SU-DHL-6 (cell line): ENCODE measurements at regions not wholly inside any gene's neighbourhood (a gene's known extent, or its start where the extent isn't known, plus 50 kb on each side); places are given as distances from the start of the nearest gene placed in this dataset.

Experiments
- H2AFZ ChIP-seq: fragments of 200-600 bp; sonication (generic); 2 replicates; pipeline ENCODE4 v1.6.1; 2014; ENCODE audit warnings: low read depth, mild to moderate bottlenecking, moderate library complexity, mixed read lengths, antibody characterized with exemption, low read length; ENCODE audit not compliant: severe bottlenecking
- H3F3A ChIP-seq: fragments of 200-600 bp; shearing (Covaris generic); 2 replicates; pipeline ENCODE4 v1.6.0; 2016; ENCODE audit warnings: antibody characterized with exemption, mild to moderate bottlenecking; ENCODE audit not compliant: insufficient read depth
- H3K27ac ChIP-seq: fragments of 200-600 bp; sonication (generic); 2 replicates; pipeline ENCODE4 v1.5.1; 2016; ENCODE audit warnings: low read depth, mild to moderate bottlenecking, low read length, moderate library complexity, mixed read lengths
- H3K27me3 ChIP-seq: fragments of 200-600 bp; sonication (generic), shearing (Covaris generic); 2 replicates; pipeline ENCODE4 v1.6.0; 2014; ENCODE audit warnings: mild to moderate bottlenecking, low read length
- H3K36me3 ChIP-seq: fragments of 200-600 bp; sonication (generic); 2 replicates; pipeline ENCODE4 v1.6.1; 2014; ENCODE audit warnings: mild to moderate bottlenecking, low read length, mixed read lengths
- H3K4me2 ChIP-seq: fragments of 300-600, 200-600 bp; shearing (Covaris generic), sonication (generic); 2 replicates; pipeline ENCODE4 v1.6.0; 2014; ENCODE audit warnings: low read length, low read depth, mild to moderate bottlenecking; ENCODE audit not compliant: poor library complexity, severe bottlenecking
- H3K4me3 ChIP-seq: fragments of 200-600 bp; sonication (generic); 2 replicates; pipeline ENCODE4 v1.5.1; 2014; ENCODE audit warnings: antibody characterized with exemption, low read length, mild to moderate bottlenecking, mixed read lengths; ENCODE audit not compliant: insufficient read depth, poor library complexity, severe bottlenecking
- H3K79me2 ChIP-seq: fragments of 200-600 bp; sonication (generic); 2 replicates; pipeline ENCODE4 v1.6.1; 2014; ENCODE audit warnings: mild to moderate bottlenecking, low read length, moderate library complexity; ENCODE audit not compliant: insufficient read depth
- H3K9ac ChIP-seq: fragments of 200-600 bp; sonication (generic); 2 replicates; pipeline ENCODE4 v1.7.0; 2014; ENCODE audit warnings: mild to moderate bottlenecking, low read length
- H3K9me2 ChIP-seq: fragments of 200-600 bp; sonication (generic); replicated peaks from 2 replicates; pipeline ENCODE4 v1.6.1; 2014; ENCODE audit warnings: low read length; ENCODE audit not compliant: insufficient read depth
- H3K9me3 ChIP-seq: fragments of 200-600 bp; sonication (generic); 2 replicates; pipeline ENCODE4 v1.6.1; 2014; ENCODE audit warnings: low read length, mixed read lengths; ENCODE audit not compliant: insufficient read depth
- H4K20me1 ChIP-seq: fragments of 200-600 bp; sonication (generic); 2 replicates; pipeline ENCODE4 v1.6.1; 2014; ENCODE audit warnings: low read depth, mild to moderate bottlenecking, antibody characterized with exemption, low read length, moderate library complexity, mixed read lengths
- CTCF ChIP-seq: fragments of 200-600 bp; sonication (generic); IDR thresholded peaks from one replicate; pipeline ENCODE4 v1.5.1; 2017; ENCODE audit warnings: antibody characterized with exemption, mild to moderate bottlenecking, low read length, moderate library complexity; ENCODE audit not compliant: insufficient read depth, poor library complexity, severe bottlenecking
- EZH2phosphoT487 ChIP-seq: fragments of 200-600 bp; sonication (generic), shearing (Covaris generic); conservative IDR thresholded peaks from 2 replicates; pipeline ENCODE4 v1.6.1; 2018; ENCODE audit warnings: mild to moderate bottlenecking, antibody characterized with exemption, low read length, moderate library complexity, mixed read lengths

- no peak overlapping the region for H2AFZ ChIP-seq
- no peak for TF ChIP-seq EZH2phosphoT487
- no peak for TF ChIP-seq CTCF
- H3K9ac ChIP-seq, result no peak overlapping the region
- no peaks in the 10 kb centered on the region for H3F3A ChIP-seq
- no peak overlapping the region for H3K4me3 ChIP-seq
- no peaks in the 10 kb centered on the region for H3K9me2 ChIP-seq
- H3K4me2 ChIP-seq, result no peak overlapping the region
- H3K9me3 ChIP-seq, result no peaks in the 10 kb centered on the region
- no peaks in the 10 kb centered on the region for H3K27me3 ChIP-seq
- no peak overlapping the region for H3K27ac ChIP-seq
- no peaks in the 10 kb centered on the region for H3K36me3 ChIP-seq
- H4K20me1 ChIP-seq, result no peaks in the 10 kb centered on the region
- no peaks in the 10 kb centered on the region for H3K79me2 ChIP-seq
Observed at GRCh38 chr5:97937846-97938245, 754.8 kb upstream of the RIOK2 start.

- no peak overlapping the region for H3K4me3 ChIP-seq
- H3K9ac ChIP-seq, result no peak overlapping the region
- H3K9me3 ChIP-seq, result no peaks in the 10 kb centered on the region
- H4K20me1 ChIP-seq, result no peaks in the 10 kb centered on the region
- H3K4me2 ChIP-seq, result no peak overlapping the region
- TF ChIP-seq EZH2phosphoT487, result no peak
- TF ChIP-seq CTCF, result no peak
- H3K27ac ChIP-seq, result no peak overlapping the region
- no peaks in the 10 kb centered on the region for H3K36me3 ChIP-seq
- H2AFZ ChIP-seq, result no peak overlapping the region
- H3K79me2 ChIP-seq, result no peaks in the 10 kb centered on the region
- H3K27me3 ChIP-seq, result no peaks in the 10 kb centered on the region
- H3F3A ChIP-seq, result no peaks in the 10 kb centered on the region
- no peaks in the 10 kb centered on the region for H3K9me2 ChIP-seq
Observed at GRCh38 chr5:97943036-97943435, 760.0 kb upstream of the RIOK2 start.

GRCh38 chr5:97951139-97951538 lies 768.1 kb upstream of the RIOK2 start:
- no peak overlapping the region for H3K27ac ChIP-seq
- no peaks in the 10 kb centered on the region for H3K79me2 ChIP-seq
- no peaks in the 10 kb centered on the region for H3K9me3 ChIP-seq
- TF ChIP-seq EZH2phosphoT487 (no peak), CTCF (no peak)
- no peaks in the 10 kb centered on the region for H3K27me3 ChIP-seq
- no peaks in the 10 kb centered on the region for H3K9me2 ChIP-seq
- no peaks in the 10 kb centered on the region for H4K20me1 ChIP-seq
- H3K4me2 ChIP-seq, result no peak overlapping the region
- no peaks in the 10 kb centered on the region for H3K36me3 ChIP-seq
- no peak overlapping the region for H3K4me3 ChIP-seq
- H3K9ac ChIP-seq, result no peak overlapping the region
- H3F3A ChIP-seq, result no peaks in the 10 kb centered on the region
- H2AFZ ChIP-seq, result no peak overlapping the region

- Histone ChIP-seq H3K9ac (no peak overlapping the region), H3F3A (no peaks in the 10 kb centered on the region), H3K79me2 (no peaks in the 10 kb centered on the region), H3K4me3 (no peak overlapping the region), H3K36me3 (no peaks in the 10 kb centered on the region), H4K20me1 (no peaks in the 10 kb centered on the region), H3K4me2 (no peak overlapping the region), H3K27ac (no peak overlapping the region), H2AFZ (no peak overlapping the region), H3K9me2 (no peaks in the 10 kb centered on the region), H3K9me3 (no peaks in the 10 kb centered on the region), H3K27me3 (no peaks in the 10 kb centered on the region)
- TF ChIP-seq CTCF, result no peak
- TF ChIP-seq EZH2phosphoT487, result no peak
Observed at GRCh38 chr5:97955450-97955849, 772.4 kb upstream of the RIOK2 start.
